GM19395 (cell line): ENCODE measurements at regions not wholly inside any gene's neighbourhood (a gene's known extent, or its start where the extent isn't known, plus 50 kb on each side); places are given as distances from the start of the nearest gene placed in this dataset.
"Not testable (repeated sequence)": the region's sequence is repeated elsewhere in the genome, so short reads cannot be mapped to it uniquely, and the experiment has no call there.

ENCODE experiments used
- ATAC-seq: cut with Tn5 transposase; IDR thresholded peaks from one replicate; pipeline ENCODE4 v1.9.1; 2021; ENCODE audit warnings: mild to moderate bottlenecking, moderate library complexity; ENCODE audit not compliant: unreplicated experiment

GRCh38 chr2:49807689-49808088, 653.4 kb upstream of the FSHR start:
- no peak for ATAC-seq

- ATAC-seq = no peak
Measured at GRCh38 chr2:49804111-49804510, 649.8 kb upstream of the FSHR start.

- no peak for ATAC-seq
Measured at GRCh38 chr2:49801898-49802450, 647.7 kb upstream of the FSHR start.

GRCh38 chr2:49798570-49798969, 644.3 kb upstream of the FSHR start:
- no peak for ATAC-seq

GRCh38 chr2:49796266-49796665, 642.0 kb upstream of the FSHR start:
- no peak for ATAC-seq

- no peak for ATAC-seq
Measured at GRCh38 chr2:49794396-49794795, 640.1 kb upstream of the FSHR start.

- no peak for ATAC-seq
Measured at GRCh38 chr2:49788300-49788699, 634.0 kb upstream of the FSHR start.

- no peak for ATAC-seq
Measured at GRCh38 chr2:49780949-49781348, 626.6 kb upstream of the FSHR start.

GRCh38 chr2:49772299-49772970, 618.1 kb upstream of the FSHR start:
- ATAC-seq = no peak

- peak; percentile 52 for ATAC-seq
Measured at GRCh38 chr2:49770919-49771318, 616.6 kb upstream of the FSHR start.

GRCh38 chr2:49767316-49767715, 613.0 kb upstream of the FSHR start:
- ATAC-seq = no peak

GRCh38 chr2:49755777-49756176, 601.5 kb upstream of the FSHR start:
- ATAC-seq = no peak

GRCh38 chr2:49754381-49754780, 600.1 kb upstream of the FSHR start:
- no peak for ATAC-seq

- ATAC-seq = no peak
Measured at GRCh38 chr2:49753344-49753985, 599.1 kb upstream of the FSHR start.

GRCh38 chr2:49737606-49738005, 583.3 kb upstream of the FSHR start:
- ATAC-seq = no peak

- not testable (repeated sequence) for ATAC-seq
Measured at GRCh38 chr2:49732924-49733323, 578.6 kb upstream of the FSHR start.

GRCh38 chr2:49719241-49719640, 564.9 kb upstream of the FSHR start:
- no peak for ATAC-seq

GRCh38 chr2:49715597-49715996, 561.3 kb upstream of the FSHR start:
- ATAC-seq = no peak

GRCh38 chr2:49714454-49714853, 560.1 kb upstream of the FSHR start:
- no peak for ATAC-seq

GRCh38 chr2:49702740-49703139, 548.4 kb upstream of the FSHR start:
- ATAC-seq = no peak

GRCh38 chr2:49693961-49694360, 539.6 kb upstream of the FSHR start:
- no peak for ATAC-seq

- ATAC-seq = not testable (repeated sequence)
Measured at GRCh38 chr2:49692022-49692421, 537.7 kb upstream of the FSHR start.
